Lower lobe of right lung (tissue), 2 donors: ENCODE measurements at regions not wholly inside any gene's neighbourhood (a gene's known extent, or its start where the extent isn't known, plus 50 kb on each side); places are given as distances from the start of the nearest gene placed in this dataset.

Experiments
- ATAC-seq, 2 donors: fragments of 200-7000 bp; cut with Tn5 transposase; one replicate each; pipeline ENCODE4 v1.9.1; 2020 to 2022; ENCODE audit warnings: mild to moderate bottlenecking in 2 of 2, moderate library complexity in 2 of 2
- DNase-seq: peaks from one replicate; pipeline ENCODE4 v3.0.0-alpha.2; 2020
- H3K27ac ChIP-seq: fragments of 200-600 bp; one replicate; pipeline ENCODE4 v1.8.0; 2022
- H3K27me3 ChIP-seq: fragments of 200-600 bp; one replicate; pipeline ENCODE4 v1.8.0; 2022; ENCODE audit warnings: low read depth
- H3K36me3 ChIP-seq: fragments of 200-600 bp; one replicate; pipeline ENCODE4 v1.8.0; 2022; ENCODE audit warnings: mild to moderate bottlenecking
- H3K4me1 ChIP-seq: fragments of 200-600 bp; one replicate; pipeline ENCODE4 v1.8.0; 2022
- H3K4me3 ChIP-seq: fragments of 200-600 bp; one replicate; pipeline ENCODE4 v1.8.0; 2022; ENCODE audit warnings: mild to moderate bottlenecking
- H3K9me3 ChIP-seq: fragments of 200-600 bp; one replicate; pipeline ENCODE4 v1.8.0; 2022
- CTCF ChIP-seq: fragments of 200-600 bp; IDR thresholded peaks from one replicate; pipeline ENCODE4 v1.8.0; 2022; ENCODE audit warnings: antibody characterized with exemption, mild to moderate bottlenecking
- intact Hi-C: fragments of 100-400 bp; cut with DNase I; formaldehyde crosslinking; loops from one replicate; pipeline ENCODE4 v1.11.0; 2022
- donor health status: DM: no; HTN: yes; CAD: no; lungs with severe emphysema.

GRCh38 chr14:104445832-104446381, 133.7 kb upstream of the C14orf180 start:
- DNase-seq: no peak
- H3K9me3 ChIP-seq: no peaks in the 10 kb centered on the region
- no peaks in the 10 kb centered on the region for H3K4me1 ChIP-seq
- no peak overlapping the region for H3K27ac ChIP-seq
- H3K36me3 ChIP-seq: no peaks in the 10 kb centered on the region
- no peak for ATAC-seq
- intact Hi-C loops: no loop called here
- H3K27me3 ChIP-seq: peaks cover 21% of the 10 kb centered on the region
- no peak for TF ChIP-seq CTCF
- no peak overlapping the region for H3K4me3 ChIP-seq

- no peak for TF ChIP-seq CTCF
- H3K27me3 ChIP-seq: peaks cover 27% of the 10 kb centered on the region
- H3K36me3 ChIP-seq: no peaks in the 10 kb centered on the region
- ATAC-seq (no peak), DNase-seq (no peak)
- H3K4me3 ChIP-seq: no peak overlapping the region
- intact Hi-C loops: no loop called here
- no peaks in the 10 kb centered on the region for H3K9me3 ChIP-seq
- no peak overlapping the region for H3K27ac ChIP-seq
- H3K4me1 ChIP-seq: no peaks in the 10 kb centered on the region
Measured at GRCh38 chr14:104446611-104447010, 133.0 kb upstream of the C14orf180 start.

- Histone ChIP-seq H3K4me1 (no peaks in the 10 kb centered on the region), H3K9me3 (no peaks in the 10 kb centered on the region), H3K27ac (no peak overlapping the region), H3K4me3 (no peak overlapping the region), H3K27me3 (peaks cover 31% of the 10 kb centered on the region), H3K36me3 (no peaks in the 10 kb centered on the region)
- no peak for DNase-seq
- intact Hi-C loops: no loop called here
- TF ChIP-seq CTCF: no peak
- no peak for ATAC-seq
Measured at GRCh38 chr14:104447750-104448149, 131.8 kb upstream of the C14orf180 start.

GRCh38 chr14:104448321-104448720, 131.2 kb upstream of the C14orf180 start:
- no peaks in the 10 kb centered on the region for H3K9me3 ChIP-seq
- no peak overlapping the region for H3K4me3 ChIP-seq
- H3K36me3 ChIP-seq: no peaks in the 10 kb centered on the region
- intact Hi-C loops: no loop called here
- ATAC-seq (no peak), DNase-seq (no peak)
- no peak overlapping the region for H3K27ac ChIP-seq
- no peak for TF ChIP-seq CTCF
- H3K27me3 ChIP-seq: peaks cover 31% of the 10 kb centered on the region
- H3K4me1 ChIP-seq: no peaks in the 10 kb centered on the region

GRCh38 chr14:104448721-104449120, 130.8 kb upstream of the C14orf180 start:
- Histone ChIP-seq H3K27me3 (peaks cover 31% of the 10 kb centered on the region), H3K4me3 (no peak overlapping the region), H3K4me1 (no peaks in the 10 kb centered on the region), H3K36me3 (no peaks in the 10 kb centered on the region), H3K27ac (no peak overlapping the region), H3K9me3 (no peaks in the 10 kb centered on the region)
- DNase-seq (no peak), ATAC-seq (no peak)
- intact Hi-C loops: no loop called here
- TF ChIP-seq CTCF: no peak
